H1 (cell line): ENCODE measurements at regions not wholly inside any gene's neighbourhood (a gene's known extent, or its start where the extent isn't known, plus 50 kb on each side); places are given as distances from the start of the nearest gene placed in this dataset.

Experiments
- CTCF ChIA-PET: fragments of 300-600 bp; sonication (Branson Sonifier 250); formaldehyde crosslinking; loops from one replicate; lab custom pipeline; 2021; ENCODE audit not compliant: partially characterized antibody; lab: Charles Lee
- POLR2A ChIA-PET: fragments of 300-600 bp; sonication (Branson Sonifier 250); formaldehyde crosslinking; loops from one replicate; lab custom pipeline; 2021; ENCODE audit warnings: inconsistent platforms; ENCODE audit not compliant: partially characterized antibody; lab: Charles Lee
- DNase-seq, 2 experiments: peaks; one replicate each; pipeline versions ENCODE4 v3.0.0 to v3.0.0-alpha.2; 2010 to 2022; ENCODE audit warnings: low spot score in 2 of 2, low read depth in 1 of 2, mixed read lengths in 1 of 2
- FAIRE-seq: peaks from 2 replicates; lab custom pipeline; 2011; peaks lifted over from hg19 to GRCh38; lab: Jason Lieb, UNC
- H2AFZ ChIP-seq: 2 replicates; pipeline ENCODE4 v1.8.1; 2012; ENCODE audit warnings: low read length, inconsistent platforms
- H2AK5ac ChIP-seq: 2 replicates; pipeline ENCODE4 v1.6.1; 2013; ENCODE audit warnings: low read depth, low read length
- H2BK120ac ChIP-seq: replicated peaks from 2 replicates; pipeline ENCODE3; 2013; ENCODE audit warnings: low read depth, low read length, inconsistent platforms
- H2BK12ac ChIP-seq: 2 replicates; pipeline ENCODE4 v1.6.1; 2013; ENCODE audit warnings: low read depth, low read length
- H2BK15ac ChIP-seq: 2 replicates; pipeline ENCODE4 v1.6.1; 2013; ENCODE audit warnings: low read length
- H2BK20ac ChIP-seq: 2 replicates; pipeline ENCODE4 v1.6.1; 2013; ENCODE audit warnings: low read length
- H2BK5ac ChIP-seq: 2 replicates; pipeline ENCODE4 v1.6.1; 2013; ENCODE audit warnings: low read depth, low read length
- H3K14ac ChIP-seq: 2 replicates; pipeline ENCODE4 v1.6.1; 2013; ENCODE audit warnings: inconsistent platforms; ENCODE audit not compliant: insufficient read length
- H3K18ac ChIP-seq: 2 replicates; pipeline ENCODE4 v1.6.1; 2013; ENCODE audit warnings: low read length; ENCODE audit errors: extremely low read depth
- H3K23ac ChIP-seq: 2 replicates; pipeline ENCODE4 v1.6.1; 2013; ENCODE audit warnings: inconsistent platforms; ENCODE audit not compliant: insufficient read length
- H3K23me2 ChIP-seq: 2 replicates; pipeline ENCODE4 v1.6.1; 2013; ENCODE audit warnings: low read depth, low read length
- H3K27ac ChIP-seq: 2 replicates; pipeline ENCODE4 v1.6.1; 2011; ENCODE audit warnings: low read depth, low read length, inconsistent platforms
- H3K27me3 ChIP-seq, 4 experiments: replicated peaks in 1 of 4; 1 replicate in 1 of 4; 2 replicates in 3 of 4; pipeline versions ENCODE4 v1.6.1 to v1.8.1; 2011 to 2013; ENCODE audit warnings: low read length in 3 of 4, mild to moderate bottlenecking in 3 of 4, inconsistent platforms in 2 of 4, mixed read lengths in 2 of 4, moderate library complexity in 1 of 4; ENCODE audit not compliant: control insufficient read depth in 3 of 4, insufficient read depth in 3 of 4; ENCODE audit errors: extremely low read depth in 1 of 4
- H3K36me3 ChIP-seq, 4 experiments: 2 replicates each; pipeline versions ENCODE4 v1.6.1 to v1.8.1; 2011 to 2013; ENCODE audit warnings: mild to moderate bottlenecking in 4 of 4, low read length in 3 of 4, moderate library complexity in 2 of 4, control low read depth in 1 of 4, inconsistent platforms in 1 of 4; ENCODE audit not compliant: insufficient read depth in 4 of 4, control insufficient read depth in 2 of 4
- H3K4ac ChIP-seq: replicated peaks from 2 replicates; pipeline ENCODE3; 2013; ENCODE audit warnings: low read length, low read depth, mixed read lengths, inconsistent platforms; ENCODE audit not compliant: insufficient read length
- H3K4me1 ChIP-seq, 4 experiments: replicated peaks in 1 of 4; 1 replicate in 1 of 4; 2 replicates in 3 of 4; pipeline versions ENCODE4 v1.6.1 to v1.8.1; 2011 to 2013; ENCODE audit warnings: low read length in 3 of 4, inconsistent platforms in 2 of 4, mixed read lengths in 1 of 4; ENCODE audit not compliant: insufficient read depth in 4 of 4, control insufficient read depth in 3 of 4
- H3K4me2 ChIP-seq, 2 experiments: 2 replicates each; pipeline versions ENCODE4 v1.6.1 to v1.8.1; 2011 to 2013; ENCODE audit warnings: low read depth in 2 of 2, low read length in 2 of 2, control low read depth in 1 of 2, inconsistent platforms in 1 of 2, mild to moderate bottlenecking in 1 of 2; ENCODE audit not compliant: insufficient read depth in 1 of 2
- H3K4me3 ChIP-seq, 4 experiments: fragments of 200-600, 300-600 bp in 1 of 4; sonication (generic), shearing (Covaris generic), sonication (Bioruptor Twin) in 1 of 4; 2 replicates each; pipeline versions ENCODE4 v1.5.1 to v1.8.1; 2011 to 2016; ENCODE audit warnings: low read length in 4 of 4, low read depth in 3 of 4, control low read depth in 2 of 4, inconsistent platforms in 2 of 4, mild to moderate bottlenecking in 2 of 4, mixed read lengths in 1 of 4, moderate library complexity in 1 of 4; ENCODE audit not compliant: insufficient read depth in 2 of 4; ENCODE audit errors: extremely low read depth in 1 of 4
- H3K56ac ChIP-seq: replicated peaks from 2 replicates; pipeline ENCODE3; 2013; ENCODE audit warnings: low read depth, mild to moderate bottlenecking, mixed read lengths, low read length, inconsistent platforms; ENCODE audit not compliant: insufficient read length
- H3K79me1 ChIP-seq: 2 replicates; pipeline ENCODE4 v1.6.1; 2013; ENCODE audit warnings: low read depth, low read length, control low read depth
- H3K79me2 ChIP-seq, 2 experiments: 2 replicates each; pipeline versions ENCODE4 v1.6.1 to v1.8.1; 2012 to 2013; ENCODE audit warnings: low read length in 2 of 2, mild to moderate bottlenecking in 2 of 2, inconsistent platforms in 1 of 2; ENCODE audit not compliant: insufficient read depth in 2 of 2, control insufficient read depth in 1 of 2
- H3K9ac ChIP-seq, 4 experiments: replicated peaks in 1 of 4; 1 replicate in 1 of 4; 2 replicates in 3 of 4; pipeline versions ENCODE4 v1.6.1 to v1.8.1; 2011 to 2013; ENCODE audit warnings: low read depth in 3 of 4, low read length in 3 of 4, control low read depth in 2 of 4, mild to moderate bottlenecking in 2 of 4, moderate library complexity in 2 of 4, inconsistent platforms in 1 of 4; ENCODE audit errors: extremely low read depth in 1 of 4
- H3K9me3 ChIP-seq, 2 experiments: 2 replicates each; pipeline versions ENCODE4 v1.6.1 to v1.8.1; 2012 to 2013; ENCODE audit warnings: mild to moderate bottlenecking in 2 of 2, moderate library complexity in 2 of 2, control low read depth in 1 of 2, inconsistent platforms in 1 of 2, low read depth in 1 of 2, low read length in 1 of 2, mixed read lengths in 1 of 2; ENCODE audit not compliant: insufficient read depth in 2 of 2
- H4K20me1 ChIP-seq, 2 experiments: replicated peaks in 1 of 2; 2 replicates each; pipeline versions ENCODE3 to v1.8.1; 2011 to 2013; ENCODE audit warnings: inconsistent platforms in 2 of 2, low read length in 2 of 2, mild to moderate bottlenecking in 1 of 2; ENCODE audit not compliant: insufficient read depth in 2 of 2, control insufficient read depth in 1 of 2
- H4K5ac ChIP-seq: 2 replicates; pipeline ENCODE4 v1.6.1; 2013; ENCODE audit warnings: low read length, low read depth, mixed read lengths, inconsistent platforms; ENCODE audit not compliant: insufficient read length
- H4K8ac ChIP-seq: 2 replicates; pipeline ENCODE4 v1.8.0; 2013; ENCODE audit warnings: mild to moderate bottlenecking, moderate library complexity, low read length, inconsistent platforms; ENCODE audit not compliant: insufficient read depth; ENCODE audit errors: extremely low read depth
- H4K91ac ChIP-seq: replicated peaks from 2 replicates; pipeline ENCODE3; 2013; ENCODE audit warnings: low read length, mixed read lengths, inconsistent platforms; ENCODE audit not compliant: insufficient read length
- CBX8 ChIP-seq: fragments of 300-800, 300-1000 bp; sonication (generic); IDR thresholded peaks from 2 replicates; pipeline ENCODE4 v1.7.1; 2016; ENCODE audit warnings: low read depth, low read length, borderline replicate concordance
- CHD1 ChIP-seq: IDR thresholded peaks from 2 replicates; pipeline ENCODE4 v1.6.1; 2012; ENCODE audit warnings: low read depth, low read length, improper control_type of control experiment
- E2F6 ChIP-seq: IDR thresholded peaks from 2 replicates; pipeline ENCODE4 v1.6.1; 2012; ENCODE audit warnings: inconsistent platforms
- GABPA ChIP-seq: IDR thresholded peaks from 2 replicates; pipeline ENCODE4 v1.6.1; 2011; ENCODE audit warnings: mild to moderate bottlenecking, low read length, moderate library complexity, borderline replicate concordance; ENCODE audit not compliant: insufficient read depth
- HDAC2 ChIP-seq, 2 experiments: fragments of 300-600 bp in 1 of 2; sonication (generic) in 1 of 2; IDR thresholded peaks; 2 replicates each; pipeline ENCODE4 v1.6.1; 2011 to 2012; ENCODE audit warnings: low read depth in 2 of 2, low read length in 2 of 2, mild to moderate bottlenecking in 2 of 2, moderate library complexity in 2 of 2, borderline replicate concordance in 1 of 2, inconsistent platforms in 1 of 2
- JUN ChIP-seq: IDR thresholded peaks from 2 replicates; pipeline ENCODE4 v1.6.1; 2011; ENCODE audit warnings: low read depth, mild to moderate bottlenecking, improper control_type of control experiment, low read length
- RFX5 ChIP-seq: IDR thresholded peaks from 2 replicates; pipeline ENCODE4 v1.6.1; 2011; ENCODE audit warnings: low read depth, low read length, improper control_type of control experiment, borderline replicate concordance
- SAP30 ChIP-seq: fragments of 300-600 bp; sonication (generic); IDR thresholded peaks from 2 replicates; pipeline ENCODE4 v1.7.1; 2012; ENCODE audit warnings: low read length, moderate library complexity, mild to moderate bottlenecking, inconsistent platforms; ENCODE audit not compliant: insufficient read depth, insufficient replicate concordance
- SIX5 ChIP-seq: IDR thresholded peaks from 2 replicates; pipeline ENCODE4 v1.6.1; 2011; ENCODE audit warnings: mild to moderate bottlenecking, low read depth, low read length
- SP4 ChIP-seq: IDR thresholded peaks from 2 replicates; pipeline ENCODE4 v1.6.1; 2012; ENCODE audit warnings: low read length, inconsistent platforms
- SUZ12 ChIP-seq: fragments of 200-600 bp; sonication (generic); IDR thresholded peaks from 2 replicates; pipeline ENCODE4 v1.6.1; 2012; ENCODE audit warnings: mild to moderate bottlenecking, inconsistent platforms, low read length, moderate library complexity, mixed read lengths
- TAF7 ChIP-seq: optimal IDR thresholded peaks from 2 replicates; pipeline ENCODE3; 2011; ENCODE audit warnings: low read depth, mild to moderate bottlenecking, inconsistent platforms, low read length, moderate library complexity, borderline replicate concordance
- TEAD4 ChIP-seq: IDR thresholded peaks from 2 replicates; pipeline ENCODE4 v1.6.1; 2012; ENCODE audit warnings: low read depth, low read length, inconsistent platforms, mixed read lengths
- YY1 ChIP-seq: IDR thresholded peaks from 2 replicates; pipeline ENCODE4 v1.6.1; 2011; ENCODE audit warnings: low read depth, mild to moderate bottlenecking, low read length
- ZNF274 ChIP-seq: IDR thresholded peaks from 2 replicates; pipeline ENCODE4 v1.7.0; 2012; ENCODE audit warnings: low read length, borderline replicate concordance; ENCODE audit errors: extremely low read depth
- WGBS, 2 experiments: shearing (Covaris generic) in 1 of 2; methylation state at CpG; one replicate each; pipeline versions ENCODE4 v1.1.6 to v1.1.7; 2013 to 2015; ENCODE audit warnings: low lambda C conversion rate in 2 of 2, mixed read lengths in 2 of 2, inconsistent platforms in 1 of 2, low coverage in 1 of 2, missing lambda C conversion rate in 1 of 2; ENCODE audit not compliant: insufficient replicate concordance in 2 of 2, insufficient coverage in 1 of 2, insufficient read length in 1 of 2; ENCODE audit errors: extremely low coverage in 1 of 2, missing lambda C conversion rate in 1 of 2; 5-methylcytosine and 5-hydroxymethylcytosine counted together

- CTCF ChIA-PET = interaction anchor here (0.7 to 2.7 kb wide), 5 partner anchors 19 to 282 kb away, joined by 3 to 10 read pairs (median 3); no protein-coding TSS in a partner anchor
- 94% methylated on average over 2 of the region's 2 CpGs; no CpG with 5 or more reads in 1 of the 2 experiments for WGBS, 2 experiments
- TF ChIP-seq ZNF274 (no peak), SAP30 (no peak), YY1 (no peak), TEAD4 (no peak), GABPA (no peak), HDAC2 (IDR thresholded peaks at IDR 0.05; ENCODE audit: borderline replicate concordance in 1 of 2, low read depth in 2 of 2, low read length in 2 of 2) (no peak), RFX5 (no peak), JUN (no peak), CHD1 (no peak), TAF7 (no peak), SUZ12 (no peak), SIX5 (no peak), E2F6 (no peak), SP4 (no peak), CBX8 (no peak)
Measured at GRCh38 chr1:209485167-209485566, 98.3 kb upstream of the CAMK1G start.

More at GRCh38 chr1:209485167-209485566, 98.3 kb upstream of the CAMK1G start:
- Histone ChIP-seq H2BK12ac (no peak overlapping the region), H3K23ac (no peak overlapping the region), H2BK15ac (no peak overlapping the region), H3K9me3 (no peaks in the 10 kb centered on the region), H3K9ac (no peak overlapping the region), H2BK5ac (no peak overlapping the region), H2AK5ac (no peak overlapping the region), H4K91ac (no peak overlapping the region), H2BK120ac (no peak overlapping the region), H3K4me1 (no peaks in the 10 kb centered on the region; a peak in 1 of 7 replicates), H3K14ac (no peak overlapping the region), H2BK20ac (no peak overlapping the region), H3K18ac (no peak overlapping the region), H3K36me3 (no peaks in the 10 kb centered on the region), H3K79me2 (no peaks in the 10 kb centered on the region), H2AFZ (no peak overlapping the region), H3K27me3 (no peaks in the 10 kb centered on the region), H3K27ac (no peak overlapping the region), H4K20me1 (no peaks in the 10 kb centered on the region), H3K56ac (no peak overlapping the region), H3K79me1 (no peaks in the 10 kb centered on the region), H3K4me2 (no peak overlapping the region), H4K8ac (no peak overlapping the region), H4K5ac (no peak overlapping the region), H3K23me2 (no peaks in the 10 kb centered on the region), H3K4ac (no peak overlapping the region), H3K4me3 (no peak overlapping the region)
- no peak for DNase-seq
- POLR2A ChIA-PET = no interaction called here
- no peak for FAIRE-seq
